Skeletal muscle cell (primary cell): ENCODE measurements at regions not wholly inside any gene's neighbourhood (a gene's known extent, or its start where the extent isn't known, plus 50 kb on each side); places are given as distances from the start of the nearest gene placed in this dataset.

Experiments used
- DNase-seq: peaks from one replicate; pipeline ENCODE4 v3.0.0-alpha.2; 2010; ENCODE audit warnings: low read depth
- H3K4me3 ChIP-seq: 2 replicates; pipeline ENCODE4 v1.5.1; 2011; ENCODE audit warnings: low read depth, mild to moderate bottlenecking, control low read depth, low read length, moderate library complexity

DNA sequence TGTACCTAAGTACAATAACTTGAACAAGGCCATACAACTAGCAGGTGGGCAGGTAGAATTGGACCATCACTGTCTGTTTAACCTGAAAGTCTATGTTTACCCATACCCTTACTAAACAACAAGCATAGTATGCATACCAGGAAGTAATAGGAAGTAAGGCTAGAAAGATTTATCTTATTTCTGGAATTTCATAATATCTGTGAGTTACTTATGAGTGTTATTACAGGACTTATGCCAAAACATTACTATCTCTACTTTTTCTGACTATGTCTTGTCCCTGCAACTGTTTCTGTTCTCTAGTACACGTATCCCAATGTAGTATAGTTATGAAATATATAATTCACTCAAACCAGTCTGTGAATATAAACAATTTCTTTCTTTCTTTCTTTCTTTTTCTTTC, 1400.8 kb upstream of the TENM4 start:
- no peak overlapping the region for H3K4me3 ChIP-seq
- DNase-seq: no peak

- H3K4me3 ChIP-seq: no peak overlapping the region
- no peak for DNase-seq
Observed at GRCh38 chr11:80838153-80838552, 1397.3 kb upstream of the TENM4 start.

GRCh38 chr11:80837051-80837450, 1396.2 kb upstream of the TENM4 start:
- H3K4me3 ChIP-seq: no peak overlapping the region
- DNase-seq: no peak

GRCh38 chr11:80831374-80831773, 1390.5 kb upstream of the TENM4 start:
- H3K4me3 ChIP-seq: no peak overlapping the region
- DNase-seq: no peak

DNA sequence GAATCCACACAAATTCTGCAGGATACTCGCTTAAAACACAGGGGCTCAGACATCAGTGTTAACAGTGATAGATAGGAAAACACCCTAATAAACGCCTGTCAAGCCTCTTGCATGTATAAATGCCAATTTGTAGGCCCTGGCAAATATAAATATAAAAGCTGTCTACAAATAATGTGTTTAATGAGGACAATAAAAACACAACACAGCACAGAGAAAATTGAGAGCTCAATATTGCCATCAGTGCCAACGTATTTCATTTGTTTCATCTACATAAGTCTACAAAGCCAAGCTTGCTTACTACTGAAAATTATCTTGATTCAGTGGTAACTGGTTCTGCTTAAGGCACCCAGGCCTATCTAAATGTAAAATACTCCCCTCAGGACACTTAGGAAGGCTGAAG, 1387.0 kb upstream of the TENM4 start:
- no peak for DNase-seq
- no peak overlapping the region for H3K4me3 ChIP-seq

- DNase-seq: no peak
- H3K4me3 ChIP-seq: no peak overlapping the region
Observed at GRCh38 chr11:80826808-80827207, 1386.0 kb upstream of the TENM4 start.

- no peak for DNase-seq
- H3K4me3 ChIP-seq: no peak overlapping the region
Observed at GRCh38 chr11:80822308-80822707, 1381.5 kb upstream of the TENM4 start.

DNA sequence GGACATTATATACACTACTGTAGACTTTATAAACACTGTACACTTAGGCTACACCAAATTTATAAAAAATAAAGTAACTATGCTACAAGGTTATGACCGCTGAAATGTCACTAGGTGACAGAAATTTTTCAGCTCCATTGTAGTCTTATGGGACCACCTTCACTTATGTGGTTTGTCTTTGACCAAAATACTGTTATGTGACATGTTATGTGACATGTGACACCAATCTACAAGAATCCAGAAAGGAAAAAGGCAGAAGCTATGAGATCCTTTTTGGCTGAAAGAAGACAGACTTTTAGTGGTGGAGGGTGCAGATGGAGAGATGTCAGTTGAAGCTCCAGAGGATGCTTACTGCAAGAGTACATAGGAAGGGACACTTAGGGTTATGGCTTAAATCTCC, 1378.4 kb upstream of the TENM4 start:
- H3K4me3 ChIP-seq: no peak overlapping the region

DNA sequence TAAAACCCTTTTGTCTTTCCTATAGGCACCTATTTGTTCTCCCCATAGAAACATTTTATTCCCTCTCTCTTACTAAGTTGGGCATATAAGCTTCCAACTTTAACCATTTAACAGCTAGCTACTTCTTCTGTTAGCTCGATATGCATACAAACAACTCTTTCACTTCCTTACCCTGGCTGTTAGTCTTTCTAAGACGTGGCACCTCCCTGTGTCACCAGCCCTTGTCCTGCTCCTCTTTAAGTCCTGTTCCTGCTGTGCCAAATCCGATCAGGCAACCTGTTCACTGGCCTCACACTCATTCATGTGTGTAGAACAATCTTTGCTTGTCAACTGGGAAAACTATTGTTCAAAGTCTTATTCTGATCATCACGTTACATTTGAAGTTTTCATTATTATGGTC, 1376.1 kb upstream of the TENM4 start:
- no peak overlapping the region for H3K4me3 ChIP-seq
- DNase-seq: no peak

More for the DNA sequence above, 1378.4 kb upstream of the TENM4 start:
- no peak for DNase-seq

DNA sequence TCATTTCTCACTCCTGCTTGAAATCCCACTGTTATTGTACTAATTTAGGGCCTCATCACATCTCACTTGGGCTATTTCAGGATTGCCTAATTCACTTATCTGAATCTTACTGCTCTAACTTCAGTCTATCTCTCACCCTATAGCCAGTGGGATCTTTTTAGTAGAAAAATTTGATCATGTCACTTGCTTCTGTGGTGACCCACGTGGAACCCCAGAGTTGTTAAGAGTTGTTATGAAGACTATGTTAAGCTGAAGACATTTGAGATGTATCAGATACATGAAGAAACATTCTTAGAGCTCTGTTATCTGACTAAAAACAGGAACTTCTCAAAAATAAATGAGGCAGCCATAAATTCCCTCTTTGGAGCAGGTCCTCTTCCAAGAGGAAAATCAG, 1375.6 kb upstream of the TENM4 start:
- H3K4me3 ChIP-seq: no peak overlapping the region
- DNase-seq: no peak

DNA sequence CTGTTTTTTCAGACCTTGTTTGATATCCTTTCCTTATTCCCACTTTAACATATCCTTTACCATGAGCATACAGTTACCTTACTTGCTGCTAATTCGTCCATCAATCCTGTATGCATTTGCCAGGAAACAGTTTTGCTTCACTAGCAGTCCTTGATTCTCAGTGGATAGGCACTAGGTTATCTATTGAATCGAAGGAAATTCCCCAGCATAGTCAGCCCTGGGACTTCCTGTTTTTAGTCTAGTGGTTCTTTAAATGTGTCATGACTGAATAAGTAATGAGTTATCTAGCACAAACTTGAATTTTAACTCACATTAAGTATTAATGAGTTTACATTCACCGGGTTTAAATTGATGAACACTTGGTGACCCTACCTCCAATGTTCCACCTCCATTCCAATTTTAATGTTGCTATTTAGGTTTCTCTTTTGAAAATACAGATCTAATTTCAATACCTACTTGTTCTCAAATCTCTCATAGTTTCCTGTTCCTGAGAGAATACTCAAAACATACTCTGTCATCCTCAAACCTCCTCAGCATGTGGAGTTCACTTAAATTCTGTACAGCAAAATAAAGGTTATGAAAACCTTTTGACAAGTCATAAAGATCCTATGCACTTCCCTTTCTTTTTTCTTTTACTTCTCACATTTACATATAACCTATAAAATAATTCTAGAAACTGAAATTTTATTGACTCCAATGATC, 1375.1 kb upstream of the TENM4 start:
- H3K4me3 ChIP-seq: no peak overlapping the region
- DNase-seq: no peak

GRCh38 chr11:80814813-80815212, 1374.0 kb upstream of the TENM4 start:
- no peak overlapping the region for H3K4me3 ChIP-seq
- no peak for DNase-seq

GRCh38 chr11:80810695-80811094, 1369.9 kb upstream of the TENM4 start:
- H3K4me3 ChIP-seq: no peak overlapping the region
- no peak for DNase-seq

GRCh38 chr11:80798174-80798573, 1357.3 kb upstream of the TENM4 start:
- no peak overlapping the region for H3K4me3 ChIP-seq
- no peak for DNase-seq

- DNase-seq: no peak
Observed at GRCh38 chr11:80783561-80783960, 1342.7 kb upstream of the TENM4 start.

DNA sequence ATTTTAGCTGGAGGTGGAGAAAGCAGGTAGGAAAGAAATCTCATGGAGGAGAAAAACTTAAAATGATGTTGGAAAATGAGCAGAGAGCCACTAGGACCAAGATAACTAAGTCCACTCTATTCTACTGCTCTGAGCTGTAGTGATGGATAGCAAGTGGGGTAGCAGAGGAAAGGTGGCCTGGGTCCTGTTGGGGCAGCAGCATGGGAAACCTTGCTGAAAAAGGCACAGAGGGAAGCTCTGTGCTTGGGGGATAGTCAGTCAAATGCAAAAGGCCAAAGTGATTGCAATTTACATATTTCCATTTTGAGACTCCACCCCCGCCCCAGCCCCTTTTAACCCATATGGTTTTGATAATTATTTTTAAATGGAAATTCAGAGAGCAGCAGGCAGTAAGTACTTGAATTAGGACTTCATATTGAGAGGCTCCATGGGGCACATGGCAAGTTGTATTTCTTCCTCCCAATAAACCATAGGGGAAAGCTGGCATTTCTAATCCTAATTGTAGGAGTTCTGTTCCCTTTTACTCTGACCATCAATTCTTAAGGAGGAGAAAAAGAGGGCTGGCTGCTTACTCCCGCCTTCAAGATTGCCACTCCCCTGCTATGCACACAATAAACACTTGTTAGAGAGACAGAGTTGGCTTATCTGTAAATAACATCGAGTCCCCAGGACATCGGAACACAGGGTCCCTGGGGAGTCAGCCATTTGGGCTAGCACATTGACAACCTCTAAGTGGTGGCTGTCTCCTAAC, 1341.5 kb upstream of the TENM4 start:
- no peak overlapping the region for H3K4me3 ChIP-seq
- DNase-seq: no peak

More at GRCh38 chr11:80783561-80783960, 1342.7 kb upstream of the TENM4 start:
- H3K4me3 ChIP-seq: no peak overlapping the region

DNA sequence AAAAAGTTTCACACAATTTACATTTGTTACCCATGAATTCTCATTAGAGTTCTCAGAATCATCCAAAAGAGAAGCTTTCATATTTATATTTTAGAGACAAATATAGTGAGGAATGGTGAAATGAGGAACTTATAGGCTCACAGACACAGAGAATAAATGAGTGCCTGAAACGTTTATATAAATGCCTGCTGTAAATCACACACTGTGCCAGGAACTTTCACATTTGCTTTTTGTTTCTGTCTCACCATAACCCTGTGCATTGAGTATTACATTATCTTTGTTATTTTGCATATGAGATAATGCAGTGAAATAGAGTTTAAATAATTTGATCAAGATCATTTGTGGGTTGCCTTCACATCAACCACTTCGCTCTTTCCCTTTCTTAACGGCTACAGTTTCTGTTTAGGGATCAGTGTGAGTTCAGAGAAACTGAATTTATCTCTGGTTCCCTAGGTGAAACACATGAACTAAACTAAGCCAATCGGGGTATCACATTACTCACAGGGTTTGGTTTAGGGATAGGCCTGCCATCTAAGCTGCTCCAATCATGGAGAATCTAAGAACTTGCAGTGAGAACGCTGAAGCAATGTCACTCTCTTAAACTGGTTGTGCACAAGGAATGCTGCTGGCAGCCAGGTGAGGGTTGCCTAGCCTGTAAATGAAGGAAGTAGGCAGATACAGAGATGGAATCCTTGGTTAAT, 1339.2 kb upstream of the TENM4 start:
- DNase-seq: no peak

DNA sequence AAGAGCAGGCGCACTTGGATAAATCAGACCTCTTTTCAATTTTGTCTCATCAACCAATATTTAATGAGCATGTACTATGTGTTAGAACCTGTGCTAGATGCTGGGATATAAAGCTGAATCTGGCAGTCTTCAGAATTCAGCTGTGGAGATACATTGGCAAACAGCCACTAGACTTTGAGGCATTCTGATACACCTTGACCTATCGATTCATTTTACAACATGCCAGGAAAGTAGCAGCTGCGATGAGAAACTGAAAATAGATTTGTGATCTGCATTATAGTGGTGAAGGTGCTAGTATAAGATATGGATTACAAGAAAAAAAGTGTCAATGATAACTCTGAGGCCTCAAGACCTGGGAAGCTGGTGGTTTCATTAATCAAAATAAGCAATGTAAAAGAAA, 1338.1 kb upstream of the TENM4 start:
- no peak for DNase-seq

More for the DNA sequence above, 1339.2 kb upstream of the TENM4 start:
- H3K4me3 ChIP-seq: no peak overlapping the region

GRCh38 chr11:80778432-80778831, 1337.6 kb upstream of the TENM4 start:
- no peak for DNase-seq
- H3K4me3 ChIP-seq: no peak overlapping the region

More for the DNA sequence above, 1338.1 kb upstream of the TENM4 start:
- no peak overlapping the region for H3K4me3 ChIP-seq

- DNase-seq: no peak
- no peak overlapping the region for H3K4me3 ChIP-seq
Observed at GRCh38 chr11:80773919-80774318, 1333.1 kb upstream of the TENM4 start.
